ENCODE measurements at regions not wholly inside any gene's neighbourhood (a gene's known extent, or its start where the extent isn't known, plus 50 kb on each side); places are given as distances from the start of the nearest gene placed in this dataset.

GRCh38 chr2:48870503-48870902 is 115.0 kb upstream of the LHCGR start:
- H3K27me3 ChIP-seq (ENCODE audit: insufficient read depth, low read depth, severe bottlenecking) = no peaks in the 10 kb centered on the region
- no peak overlapping the region for H3K4me3 ChIP-seq (ENCODE audit: low read depth, low read length)
- no peaks in the 10 kb centered on the region for H3K36me3 ChIP-seq
- H3K9me3 ChIP-seq (ENCODE audit: severe bottlenecking) = no peaks in the 10 kb centered on the region
- H3K27ac ChIP-seq = no peak overlapping the region
- DNase-seq = no peak
- TF ChIP-seq, protein P1, sequence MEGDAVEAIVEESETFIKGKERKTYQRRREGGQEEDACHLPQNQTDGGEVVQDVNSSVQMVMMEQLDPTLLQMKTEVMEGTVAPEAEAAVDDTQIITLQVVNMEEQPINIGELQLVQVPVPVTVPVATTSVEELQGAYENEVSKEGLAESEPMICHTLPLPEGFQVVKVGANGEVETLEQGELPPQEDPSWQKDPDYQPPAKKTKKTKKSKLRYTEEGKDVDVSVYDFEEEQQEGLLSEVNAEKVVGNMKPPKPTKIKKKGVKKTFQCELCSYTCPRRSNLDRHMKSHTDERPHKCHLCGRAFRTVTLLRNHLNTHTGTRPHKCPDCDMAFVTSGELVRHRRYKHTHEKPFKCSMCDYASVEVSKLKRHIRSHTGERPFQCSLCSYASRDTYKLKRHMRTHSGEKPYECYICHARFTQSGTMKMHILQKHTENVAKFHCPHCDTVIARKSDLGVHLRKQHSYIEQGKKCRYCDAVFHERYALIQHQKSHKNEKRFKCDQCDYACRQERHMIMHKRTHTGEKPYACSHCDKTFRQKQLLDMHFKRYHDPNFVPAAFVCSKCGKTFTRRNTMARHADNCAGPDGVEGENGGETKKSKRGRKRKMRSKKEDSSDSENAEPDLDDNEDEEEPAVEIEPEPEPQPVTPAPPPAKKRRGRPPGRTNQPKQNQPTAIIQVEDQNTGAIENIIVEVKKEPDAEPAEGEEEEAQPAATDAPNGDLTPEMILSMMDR (IDR thresholded peaks at IDR 0.05; ENCODE audit: low read depth, low read length) = no peak

DNA sequence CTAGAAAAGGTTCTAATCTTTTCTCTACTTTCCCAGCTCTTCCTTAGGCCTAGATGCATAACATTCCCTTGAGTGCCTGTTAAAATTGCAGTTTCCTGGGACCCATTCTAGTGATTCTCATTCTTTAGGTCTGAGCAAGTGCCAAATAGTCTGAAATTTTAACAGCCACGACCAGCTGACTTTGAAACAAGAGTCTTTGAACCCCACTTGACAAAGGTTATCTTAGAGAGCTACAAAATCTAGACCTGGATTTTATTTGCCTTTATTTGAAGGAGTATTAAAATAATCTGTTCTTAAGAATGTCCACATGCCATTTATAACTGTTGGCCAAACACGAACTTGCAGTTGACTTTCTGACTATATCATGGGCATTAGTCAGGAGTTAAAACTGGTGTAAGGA is 110.2 kb upstream of the LHCGR start:
- DNase-seq = no peak
- TF ChIP-seq, protein P1 (IDR thresholded peaks at IDR 0.05; ENCODE audit: low read depth, low read length) = no peak
- H3K27me3 ChIP-seq (ENCODE audit: insufficient read depth, low read depth, severe bottlenecking) = no peaks in the 10 kb centered on the region
- H3K9me3 ChIP-seq (ENCODE audit: severe bottlenecking) = no peaks in the 10 kb centered on the region
- H3K4me3 ChIP-seq (ENCODE audit: low read depth, low read length) = no peak overlapping the region
- no peak overlapping the region for H3K27ac ChIP-seq
- no peaks in the 10 kb centered on the region for H3K36me3 ChIP-seq

GRCh38 chr2:48860380-48860779 is 104.9 kb upstream of the LHCGR start:
- no peaks in the 10 kb centered on the region for H3K36me3 ChIP-seq
- H3K4me3 ChIP-seq (ENCODE audit: low read depth, low read length) = no peak overlapping the region
- DNase-seq = no peak
- H3K27ac ChIP-seq = no peak overlapping the region
- H3K27me3 ChIP-seq (ENCODE audit: insufficient read depth, low read depth, severe bottlenecking) = no peaks in the 10 kb centered on the region
- TF ChIP-seq, protein P1 (IDR thresholded peaks at IDR 0.05; ENCODE audit: low read depth, low read length) = no peak
- H3K9me3 ChIP-seq (ENCODE audit: severe bottlenecking) = no peaks in the 10 kb centered on the region

- H3K27ac ChIP-seq = no peak overlapping the region
- TF ChIP-seq, protein P1 (IDR thresholded peaks at IDR 0.05; ENCODE audit: low read depth, low read length) = no peak
- no peak for DNase-seq
- no peak overlapping the region for H3K4me3 ChIP-seq (ENCODE audit: low read depth, low read length)
- H3K36me3 ChIP-seq = no peaks in the 10 kb centered on the region
- no peaks in the 10 kb centered on the region for H3K9me3 ChIP-seq (ENCODE audit: severe bottlenecking)
- H3K27me3 ChIP-seq (ENCODE audit: insufficient read depth, low read depth, severe bottlenecking) = no peaks in the 10 kb centered on the region
These were observed 101.1 kb upstream of the LHCGR start for GRCh38 chr2:48856657-48857056.

GRCh38 chr2:48856144-48856543 is 100.6 kb upstream of the LHCGR start:
- H3K27me3 ChIP-seq (ENCODE audit: insufficient read depth, low read depth, severe bottlenecking) = no peaks in the 10 kb centered on the region
- H3K9me3 ChIP-seq (ENCODE audit: severe bottlenecking) = no peaks in the 10 kb centered on the region
- TF ChIP-seq, protein P1 (IDR thresholded peaks at IDR 0.05; ENCODE audit: low read depth, low read length) = no peak
- H3K4me3 ChIP-seq (ENCODE audit: low read depth, low read length) = no peak overlapping the region
- DNase-seq = no peak
- no peaks in the 10 kb centered on the region for H3K36me3 ChIP-seq
- H3K27ac ChIP-seq = no peak overlapping the region

GRCh38 chr2:48855142-48855541 is 99.6 kb upstream of the LHCGR start:
- DNase-seq = no peak
- H3K27ac ChIP-seq = no peak overlapping the region
- no peaks in the 10 kb centered on the region for H3K27me3 ChIP-seq (ENCODE audit: insufficient read depth, low read depth, severe bottlenecking)
- TF ChIP-seq, protein P1 (IDR thresholded peaks at IDR 0.05; ENCODE audit: low read depth, low read length) = no peak
- H3K9me3 ChIP-seq (ENCODE audit: severe bottlenecking) = no peaks in the 10 kb centered on the region
- H3K4me3 ChIP-seq (ENCODE audit: low read depth, low read length) = no peak overlapping the region
- no peaks in the 10 kb centered on the region for H3K36me3 ChIP-seq

All from WERI-Rb-1 (cell line).